Stimulated activated naive CD8-positive, alpha-beta T cell treated with anti-CD3 and anti-CD28 coated beads, Interleukin-15, Interleukin-2, amounts not matched to agents 100 ng/mL and 50 ng/mL, for 24 hours (primary cell): ENCODE measurements at regions not wholly inside any gene's neighbourhood (a gene's known extent, or its start where the extent isn't known, plus 50 kb on each side); places are given as distances from the start of the nearest gene placed in this dataset.

Experiments
- H3K27ac Mint-ChIP-seq: one replicate; pipeline ENCODE4 v1.8.0; 2021; ENCODE audit warnings: mild to moderate bottlenecking, mixed read lengths
- H3K27me3 Mint-ChIP-seq: one replicate; pipeline ENCODE4 v1.8.0; 2021; ENCODE audit warnings: mixed read lengths
- H3K36me3 Mint-ChIP-seq: one replicate; pipeline ENCODE4 v1.8.0; 2021; ENCODE audit warnings: low read depth, mixed read lengths
- H3K4me1 Mint-ChIP-seq: one replicate; pipeline ENCODE4 v1.8.0; 2021; ENCODE audit warnings: low read depth, mixed read lengths
- H3K4me3 Mint-ChIP-seq: one replicate; pipeline ENCODE4 v1.8.0; 2021; ENCODE audit warnings: mild to moderate bottlenecking, mixed read lengths
- H3K9me3 Mint-ChIP-seq: one replicate; pipeline ENCODE4 v1.8.0; 2021; ENCODE audit warnings: mixed read lengths

DNA sequence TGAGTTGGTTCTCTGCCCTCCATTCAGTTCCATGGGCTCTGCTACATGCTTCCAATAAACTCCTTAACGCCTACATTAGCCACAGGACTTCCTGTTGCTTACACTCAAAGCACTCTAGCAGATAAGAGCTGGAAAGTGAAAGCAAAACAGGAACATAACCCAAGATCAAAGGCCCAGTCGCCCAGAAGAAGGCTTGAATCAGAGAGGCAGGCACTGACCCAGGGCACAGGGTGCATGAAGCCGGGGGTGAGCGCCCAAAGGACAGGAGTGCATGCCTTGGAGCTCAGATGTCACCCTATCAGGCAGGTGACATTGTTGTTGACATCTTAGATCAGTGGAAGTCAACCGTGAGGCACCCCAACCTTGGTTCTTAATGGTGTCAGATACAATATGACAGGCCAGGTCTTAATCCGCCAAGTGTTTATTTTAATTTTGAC lies 235.1 kb downstream of the UACA start:
- peak overlapping the region; percentile 75 for H3K4me3 Mint-ChIP-seq
- H3K27ac Mint-ChIP-seq, result peak overlapping the region; percentile 86

DNA sequence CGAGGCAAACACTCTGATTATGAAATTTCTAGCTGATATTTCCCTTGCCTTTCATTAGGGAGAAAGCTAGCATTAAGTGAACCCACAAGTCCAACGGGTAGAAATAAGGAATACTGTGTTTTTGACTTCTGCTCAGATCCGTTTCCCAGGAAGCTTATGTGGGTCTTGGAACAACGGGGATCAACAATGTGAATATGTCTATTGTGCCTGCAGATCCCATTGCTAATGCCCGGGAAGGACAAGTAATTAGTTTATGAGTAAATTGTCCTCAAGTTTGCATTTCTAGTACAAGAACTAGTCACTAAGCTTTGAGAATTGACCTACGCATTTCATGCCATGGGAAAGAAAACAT lies 236.4 kb downstream of the UACA start:
- no peaks in the 10 kb centered on the region for H3K9me3 Mint-ChIP-seq
- H3K36me3 Mint-ChIP-seq, result peaks cover 3% of the 10 kb centered on the region
- H3K27ac Mint-ChIP-seq, result no peak overlapping the region
- no peak overlapping the region for H3K4me3 Mint-ChIP-seq
- peaks cover 48% of the 10 kb centered on the region for H3K4me1 Mint-ChIP-seq
- H3K27me3 Mint-ChIP-seq, result no peaks in the 10 kb centered on the region

More for the DNA sequence above, 235.1 kb downstream of the UACA start:
- H3K9me3 Mint-ChIP-seq, result no peaks in the 10 kb centered on the region
- peaks cover 3% of the 10 kb centered on the region for H3K36me3 Mint-ChIP-seq
- H3K4me1 Mint-ChIP-seq, result peaks cover 48% of the 10 kb centered on the region
- H3K27me3 Mint-ChIP-seq, result no peaks in the 10 kb centered on the region

DNA sequence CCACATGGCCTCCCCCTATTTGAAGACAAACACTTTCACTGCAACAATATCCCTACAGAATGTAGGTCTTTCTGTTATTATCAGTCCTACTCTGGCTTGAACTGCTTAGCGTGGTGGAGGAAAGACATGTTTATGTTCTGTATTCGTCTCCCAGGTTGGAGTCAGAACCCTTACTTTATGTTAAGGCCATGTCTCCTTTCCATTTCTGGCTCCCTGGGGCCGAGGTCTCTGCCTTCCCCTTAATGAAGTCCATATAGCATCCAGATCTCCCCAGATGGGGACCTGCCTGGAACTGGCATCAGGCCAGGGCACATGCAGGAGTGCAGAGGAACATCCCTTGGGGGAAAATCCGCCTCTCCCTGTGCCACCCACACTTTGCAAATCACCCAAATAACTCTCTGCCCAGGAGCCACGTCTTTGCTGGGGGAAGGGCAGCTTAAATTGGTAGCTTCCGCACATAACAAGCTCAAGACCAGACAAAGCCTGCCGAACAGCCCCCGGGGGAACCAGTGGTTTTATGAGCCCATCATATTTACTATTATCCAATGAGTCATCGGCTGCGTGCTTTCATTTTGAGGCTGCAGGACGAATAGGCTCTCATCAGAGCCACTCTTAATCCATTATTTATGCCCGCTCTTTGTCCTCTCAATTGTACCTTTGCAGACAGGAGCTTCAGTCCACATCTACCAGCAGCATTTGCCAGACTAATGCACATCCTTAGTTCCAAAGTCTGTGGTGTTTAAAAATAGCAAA lies 237.0 kb downstream of the UACA start:
- H3K9me3 Mint-ChIP-seq, result no peaks in the 10 kb centered on the region
- peaks cover 3% of the 10 kb centered on the region for H3K27me3 Mint-ChIP-seq
- no peak overlapping the region for H3K27ac Mint-ChIP-seq
- H3K4me1 Mint-ChIP-seq, result peaks cover 48% of the 10 kb centered on the region
- peaks cover 3% of the 10 kb centered on the region for H3K36me3 Mint-ChIP-seq
- H3K4me3 Mint-ChIP-seq, result no peak overlapping the region

DNA sequence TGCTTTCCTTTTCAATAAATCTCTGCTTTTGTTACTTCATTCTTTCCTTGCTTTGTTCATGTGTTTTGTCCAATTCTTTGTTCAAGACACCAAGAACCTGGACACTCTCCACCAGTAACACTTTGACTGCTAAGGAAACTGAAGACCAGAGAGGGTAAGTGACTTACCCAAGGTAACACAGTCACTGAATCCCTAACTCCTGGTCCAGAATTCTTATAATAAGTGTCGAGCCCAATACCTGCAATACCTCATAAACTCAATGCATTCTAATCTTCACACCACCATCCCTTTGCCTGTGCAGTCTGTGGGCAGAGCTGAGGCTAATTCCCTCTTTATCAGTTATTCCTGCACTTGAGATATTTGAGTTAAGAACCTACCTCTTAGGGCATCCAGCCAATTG lies 237.8 kb downstream of the UACA start:
- no peaks in the 10 kb centered on the region for H3K9me3 Mint-ChIP-seq
- peaks cover 48% of the 10 kb centered on the region for H3K4me1 Mint-ChIP-seq
- H3K27ac Mint-ChIP-seq, result no peak overlapping the region
- no peak overlapping the region for H3K4me3 Mint-ChIP-seq
- peaks cover 3% of the 10 kb centered on the region for H3K36me3 Mint-ChIP-seq
- peaks cover 5% of the 10 kb centered on the region for H3K27me3 Mint-ChIP-seq

DNA sequence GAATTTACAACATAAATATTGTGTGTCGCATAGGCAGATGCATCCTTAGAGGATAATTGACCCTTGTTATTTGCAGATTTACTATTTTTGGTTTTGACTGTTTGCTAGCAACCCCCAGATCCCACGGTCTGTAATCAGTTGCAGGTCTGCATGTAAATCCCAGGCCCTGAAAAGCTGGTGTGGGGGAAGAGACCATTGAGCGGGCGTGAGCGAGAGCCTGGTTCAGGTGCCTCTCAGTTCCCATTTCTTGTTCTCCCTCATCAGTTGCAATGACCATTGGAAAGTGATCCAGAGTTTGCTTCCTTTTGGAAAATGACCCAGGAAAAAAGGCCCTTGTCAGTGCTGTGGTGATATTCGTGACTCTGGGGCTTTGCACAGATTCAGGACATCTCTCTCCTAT lies 238.9 kb downstream of the UACA start:
- H3K4me3 Mint-ChIP-seq, result no peak overlapping the region
- peaks cover 40% of the 10 kb centered on the region for H3K4me1 Mint-ChIP-seq
- peaks cover 8% of the 10 kb centered on the region for H3K27me3 Mint-ChIP-seq
- H3K9me3 Mint-ChIP-seq, result no peaks in the 10 kb centered on the region
- H3K36me3 Mint-ChIP-seq, result peaks cover 3% of the 10 kb centered on the region
- no peak overlapping the region for H3K27ac Mint-ChIP-seq

DNA sequence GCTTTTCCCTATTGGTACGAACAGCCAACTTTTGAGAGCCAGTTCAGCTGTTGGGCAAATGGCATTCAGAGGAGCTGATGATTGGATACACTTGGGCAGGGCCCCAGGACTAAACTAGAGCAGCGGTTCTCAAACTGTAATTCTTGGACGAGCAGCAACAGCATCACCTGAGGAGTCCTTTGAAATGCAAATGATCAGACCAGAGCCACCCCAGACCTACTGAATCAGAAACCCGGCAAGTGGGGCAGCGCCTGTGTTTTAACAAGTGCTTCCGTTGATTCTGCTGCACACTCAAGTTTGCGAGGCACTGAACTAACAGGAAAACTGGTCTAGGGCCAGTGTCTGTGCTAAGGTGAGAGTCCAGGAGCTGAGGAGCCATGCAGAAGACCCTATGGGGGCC lies 239.7 kb downstream of the UACA start:
- Mint-ChIP-seq H3K4me3 (no peak overlapping the region), H3K27ac (no peak overlapping the region), H3K27me3 (peaks cover 9% of the 10 kb centered on the region), H3K4me1 (peaks cover 31% of the 10 kb centered on the region), H3K36me3 (peaks cover 3% of the 10 kb centered on the region), H3K9me3 (no peaks in the 10 kb centered on the region)

DNA sequence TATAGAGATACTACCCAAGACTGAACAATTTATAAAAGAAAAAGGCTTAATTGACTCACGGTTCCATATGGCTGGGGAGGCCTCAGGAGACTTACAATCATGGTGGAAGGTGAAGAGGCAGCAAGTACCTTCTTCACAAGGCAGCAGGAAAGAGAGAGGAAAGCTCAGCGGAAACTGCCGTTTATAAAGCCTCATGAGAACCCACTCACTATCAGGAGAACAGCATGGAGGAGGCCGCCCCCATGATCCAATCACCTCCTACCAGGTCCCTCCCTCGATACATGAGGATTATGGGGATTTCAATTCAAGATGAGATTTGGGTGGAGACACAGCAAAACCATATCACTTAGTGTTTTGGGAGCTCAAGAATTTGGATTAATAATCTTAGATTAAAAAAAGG lies 240.2 kb downstream of the UACA start:
- Mint-ChIP-seq H3K36me3 (peaks cover 2% of the 10 kb centered on the region), H3K9me3 (no peaks in the 10 kb centered on the region), H3K27me3 (peaks cover 14% of the 10 kb centered on the region), H3K4me1 (peaks cover 27% of the 10 kb centered on the region), H3K27ac (no peak overlapping the region), H3K4me3 (no peak overlapping the region)

DNA sequence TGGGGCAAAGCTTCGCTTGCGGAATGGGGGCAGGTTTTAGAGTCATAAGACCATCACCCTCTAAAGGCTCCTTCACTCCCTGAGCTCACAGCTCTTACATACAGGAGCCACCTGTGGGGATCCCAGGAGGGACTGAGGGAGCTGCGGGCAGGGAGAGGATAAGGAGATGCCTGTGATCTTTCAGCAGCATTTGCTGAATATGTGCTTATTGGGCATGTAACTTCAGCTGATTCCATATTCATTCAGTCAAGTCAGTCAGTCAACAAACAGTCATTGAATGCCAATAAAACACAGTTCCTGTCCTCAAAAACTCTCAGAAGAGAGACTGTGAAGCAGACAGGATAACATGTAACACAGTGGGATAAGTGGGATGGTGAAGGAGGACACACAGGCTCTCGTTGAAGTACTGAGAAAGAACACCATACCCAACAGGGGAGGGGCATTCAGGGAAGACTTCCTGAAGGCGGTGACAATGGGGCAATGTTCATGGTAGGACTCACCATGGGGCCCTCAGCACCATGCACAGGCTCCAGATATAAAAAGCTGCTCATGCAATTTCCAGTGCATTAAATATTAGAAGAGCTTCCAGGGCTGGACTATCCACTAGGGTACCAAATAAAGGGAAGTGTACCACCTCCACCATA lies 240.9 kb downstream of the UACA start:
- H3K4me1 Mint-ChIP-seq, result peaks cover 19% of the 10 kb centered on the region
- no peaks in the 10 kb centered on the region for H3K36me3 Mint-ChIP-seq
- peaks cover 15% of the 10 kb centered on the region for H3K27me3 Mint-ChIP-seq
- H3K27ac Mint-ChIP-seq, result no peak overlapping the region
- H3K9me3 Mint-ChIP-seq, result no peaks in the 10 kb centered on the region
- no peak overlapping the region for H3K4me3 Mint-ChIP-seq

DNA sequence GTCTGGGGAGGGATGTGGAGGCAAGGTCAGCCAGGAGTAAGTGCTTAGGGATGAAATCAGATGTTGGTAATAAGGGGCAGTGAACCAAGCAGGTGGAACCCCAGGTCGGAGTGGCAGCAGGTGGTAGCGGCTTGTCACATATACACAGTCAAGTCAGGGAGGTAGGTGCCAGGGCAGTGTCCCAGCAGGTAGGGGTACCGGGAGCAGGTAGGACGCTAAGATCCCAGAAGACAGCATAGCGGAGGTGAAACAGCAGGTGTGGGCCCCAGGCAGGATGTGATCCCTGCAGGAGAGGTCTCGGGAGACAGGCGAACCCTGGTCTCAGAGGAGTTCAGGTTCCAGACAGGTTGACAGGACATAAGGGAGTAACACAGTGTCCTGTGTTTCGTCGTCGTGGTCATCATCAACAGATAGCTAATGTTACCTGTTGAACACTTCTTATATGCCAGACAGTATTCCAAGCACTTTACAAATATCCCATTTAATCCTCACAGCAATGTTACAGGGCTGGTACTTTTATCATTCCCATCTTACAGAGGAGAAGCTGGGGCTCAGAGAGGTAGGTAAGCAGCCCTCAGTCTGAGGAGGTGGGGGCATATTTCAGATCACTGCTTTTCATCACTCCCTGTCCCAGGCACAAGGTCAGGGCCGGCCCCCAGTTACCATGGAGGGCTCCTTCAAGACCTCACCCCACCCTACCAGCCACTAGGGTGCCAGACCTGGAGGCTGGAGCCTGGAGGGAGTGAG lies 241.6 kb downstream of the UACA start:
- Mint-ChIP-seq H3K27ac (no peak overlapping the region), H3K4me1 (peaks cover 12% of the 10 kb centered on the region), H3K36me3 (no peaks in the 10 kb centered on the region), H3K27me3 (peaks cover 18% of the 10 kb centered on the region), H3K9me3 (no peaks in the 10 kb centered on the region), H3K4me3 (no peak overlapping the region)

DNA sequence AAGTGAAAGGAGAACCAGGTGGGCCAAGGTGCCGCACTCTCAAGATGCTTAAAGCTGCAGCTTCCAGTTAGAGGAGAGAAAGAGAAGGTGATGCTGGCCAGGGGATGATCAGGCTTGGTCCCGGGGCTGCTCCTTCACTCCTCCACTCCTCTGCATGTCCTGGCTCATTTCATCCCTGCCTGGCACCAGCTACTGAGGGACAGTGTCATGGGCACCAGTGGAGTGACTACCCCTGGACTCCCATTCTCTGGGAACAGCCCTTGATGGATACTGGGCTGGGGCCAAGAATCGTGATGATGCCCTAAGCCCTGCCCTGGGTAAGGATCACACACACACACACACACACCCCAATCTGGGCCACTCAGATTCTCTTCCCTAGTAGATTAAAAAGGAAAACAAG lies 243.7 kb downstream of the UACA start:
- Mint-ChIP-seq H3K4me1 (no peaks in the 10 kb centered on the region), H3K27me3 (peaks cover 24% of the 10 kb centered on the region)

DNA sequence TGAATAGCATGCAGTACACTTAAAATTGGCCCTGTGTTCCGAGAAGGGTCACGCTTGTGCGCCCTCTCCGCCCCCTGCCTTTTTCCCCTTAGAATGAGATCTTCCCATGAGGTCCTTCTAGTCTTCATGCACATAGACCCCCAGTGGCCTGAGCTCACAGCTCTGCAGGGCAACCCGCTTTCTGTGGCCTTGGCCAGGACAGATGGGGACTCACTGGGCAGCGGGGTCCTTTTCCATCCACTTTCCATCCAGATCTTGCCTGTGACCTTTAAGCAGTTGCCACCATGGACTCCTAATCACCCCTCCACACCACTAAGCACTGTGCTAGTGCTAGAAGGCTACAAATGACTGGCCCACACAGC lies 244.4 kb downstream of the UACA start:
- Mint-ChIP-seq H3K9me3 (no peaks in the 10 kb centered on the region), H3K4me1 (no peaks in the 10 kb centered on the region), H3K27me3 (peaks cover 24% of the 10 kb centered on the region), H3K36me3 (no peaks in the 10 kb centered on the region), H3K4me3 (no peak overlapping the region), H3K27ac (no peak overlapping the region)

More for the DNA sequence above, 243.7 kb downstream of the UACA start:
- Mint-ChIP-seq H3K27ac (no peak overlapping the region), H3K36me3 (no peaks in the 10 kb centered on the region), H3K9me3 (no peaks in the 10 kb centered on the region), H3K4me3 (no peak overlapping the region)

DNA sequence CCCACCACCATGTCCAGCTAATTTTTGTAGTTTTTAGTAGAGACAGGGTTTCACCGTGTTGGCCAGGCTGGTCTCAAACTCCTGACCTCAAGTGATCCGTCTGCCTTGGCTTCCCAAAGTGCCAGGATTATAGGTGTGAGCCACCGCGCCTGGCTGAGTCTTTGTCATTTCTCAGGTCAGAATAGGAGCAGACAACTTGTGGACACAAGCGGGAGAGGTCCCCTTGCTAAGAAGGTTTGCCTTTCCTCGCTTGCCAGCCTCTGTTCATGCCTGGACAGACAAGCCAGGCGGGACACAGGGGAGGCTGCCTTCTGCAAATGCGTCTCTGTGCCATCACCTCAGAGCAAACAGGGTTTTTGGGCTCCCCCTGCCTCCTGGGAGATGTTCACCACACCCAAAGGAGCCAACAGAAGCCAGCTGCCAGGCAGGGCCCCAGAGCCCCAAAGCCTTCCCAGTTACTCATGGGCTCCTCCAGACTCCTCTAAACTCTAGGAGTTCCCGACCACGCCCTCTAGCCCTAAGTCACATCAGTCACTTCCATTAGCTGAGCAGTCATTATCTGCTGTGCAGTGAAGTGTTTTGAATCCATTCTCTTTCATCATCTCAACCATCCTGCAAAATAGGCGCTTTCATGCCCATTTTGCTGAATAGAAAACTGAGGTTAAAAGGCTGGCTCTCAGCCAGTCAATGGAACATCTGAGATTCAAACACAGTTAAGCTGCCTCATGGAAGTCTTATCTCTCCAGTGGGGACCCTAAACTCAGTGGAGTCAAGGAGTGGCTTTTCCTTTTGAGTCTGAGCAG lies 245.0 kb downstream of the UACA start:
- Mint-ChIP-seq H3K27ac (no peak overlapping the region), H3K4me3 (no peak overlapping the region), H3K9me3 (no peaks in the 10 kb centered on the region), H3K4me1 (no peaks in the 10 kb centered on the region), H3K27me3 (peaks cover 24% of the 10 kb centered on the region), H3K36me3 (no peaks in the 10 kb centered on the region)

DNA sequence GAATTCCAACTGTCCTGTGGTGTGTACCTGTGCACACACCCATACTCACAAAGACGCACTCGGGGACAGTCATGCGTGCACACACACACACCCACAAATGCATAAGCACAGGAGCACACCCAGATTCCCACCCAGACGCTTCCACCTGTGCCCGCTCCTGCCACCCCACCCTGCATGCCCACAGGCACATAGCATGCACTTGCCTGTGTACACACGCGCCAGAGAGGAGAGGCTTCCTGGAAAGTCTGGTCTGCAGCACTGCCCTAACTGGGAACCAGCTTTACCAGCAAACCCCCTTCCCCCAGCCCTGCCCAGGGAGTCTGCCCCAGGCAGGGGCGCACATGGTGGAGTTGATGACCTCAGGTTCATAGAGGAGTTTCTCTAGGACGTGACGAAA lies 246.2 kb downstream of the UACA start:
- peaks cover 2% of the 10 kb centered on the region for H3K36me3 Mint-ChIP-seq
- peaks cover 24% of the 10 kb centered on the region for H3K27me3 Mint-ChIP-seq
- H3K9me3 Mint-ChIP-seq, result peaks cover 2% of the 10 kb centered on the region
- peaks cover 2% of the 10 kb centered on the region for H3K4me1 Mint-ChIP-seq
- no peak overlapping the region for H3K27ac Mint-ChIP-seq
- H3K4me3 Mint-ChIP-seq, result no peak overlapping the region

DNA sequence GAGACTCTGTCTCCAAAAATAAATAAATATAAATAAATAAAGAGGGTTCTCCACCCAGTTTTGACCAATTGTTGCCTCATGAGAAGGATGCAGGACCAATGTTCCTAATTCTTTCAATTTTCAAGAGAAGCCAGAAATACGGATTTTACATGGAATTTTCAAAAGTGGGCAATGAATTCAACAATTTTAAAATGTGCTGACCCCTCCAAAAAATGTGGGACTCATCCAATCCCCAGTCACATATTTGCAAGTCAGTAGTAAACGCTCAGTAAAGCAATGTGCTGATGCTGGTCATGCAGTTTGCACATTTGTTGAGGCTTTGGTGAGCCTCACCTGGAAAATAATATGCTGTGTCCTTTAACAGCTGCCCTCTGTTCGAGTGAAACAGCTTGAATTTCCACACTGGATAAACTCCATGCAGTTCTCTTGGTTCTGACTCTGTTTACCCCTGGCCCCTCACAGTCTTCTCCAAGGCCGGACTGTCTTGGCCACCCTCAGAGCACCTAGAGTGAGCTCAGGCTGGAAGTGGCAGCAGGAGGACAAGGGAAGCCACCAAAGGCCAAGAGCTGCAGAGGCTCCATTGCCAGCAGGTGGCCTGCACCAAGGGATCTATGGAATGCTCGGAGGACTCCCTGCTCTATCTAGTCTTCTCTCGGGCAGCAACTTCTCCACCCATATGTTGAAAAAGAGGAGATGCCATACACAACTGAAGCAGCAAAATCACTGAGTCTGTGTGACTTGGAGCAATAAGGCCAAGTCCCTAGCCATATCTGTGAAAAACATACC lies 246.8 kb downstream of the UACA start:
- Mint-ChIP-seq H3K4me1 (peaks cover 8% of the 10 kb centered on the region), H3K36me3 (peaks cover 7% of the 10 kb centered on the region), H3K4me3 (no peak overlapping the region), H3K9me3 (peaks cover 8% of the 10 kb centered on the region), H3K27ac (no peak overlapping the region), H3K27me3 (peaks cover 24% of the 10 kb centered on the region)
